ENCODE measurements at regions not wholly inside any gene's neighbourhood (a gene's known extent, or its start where the extent isn't known, plus 50 kb on each side); places are given as distances from the start of the nearest gene placed in this dataset.
A peak's percentile ranks its signal among the peaks of the same experiment; 100 is the strongest.
"Not testable (repeated sequence)": the region's sequence is repeated elsewhere in the genome, so short reads cannot be mapped to it uniquely, and the experiment has no call there.

- H3K27me3 ChIP-seq (ENCODE audit: control insufficient read depth, insufficient read depth, low read length): no peaks in the 10 kb centered on the region
- H3K9me3 ChIP-seq (ENCODE audit: control insufficient read depth, insufficient read depth, low read length): no peaks in the 10 kb centered on the region
- no peaks in the 10 kb centered on the region for H3K36me3 ChIP-seq (ENCODE audit: control insufficient read depth, insufficient read depth, low read length)
- H3K4me3 ChIP-seq (ENCODE audit: low read depth, low read length): no peak overlapping the region
- no peak overlapping the region for H3K9ac ChIP-seq (ENCODE audit: low read depth, low read length)
- peaks cover 11% of the 10 kb centered on the region for H3K4me1 ChIP-seq (ENCODE audit: control insufficient read depth, insufficient read depth, low read length)
These were observed 194.9 kb downstream of the ETV1 start for GRCh38 chr7:13794581-13794980.

GRCh38 chr7:13797545-13797944 lies 191.9 kb downstream of the ETV1 start:
- H3K4me3 ChIP-seq (ENCODE audit: low read depth, low read length): no peak overlapping the region
- H3K9ac ChIP-seq (ENCODE audit: low read depth, low read length): no peak overlapping the region
- no peaks in the 10 kb centered on the region for H3K27me3 ChIP-seq (ENCODE audit: control insufficient read depth, insufficient read depth, low read length)
- peaks cover 17% of the 10 kb centered on the region for H3K4me1 ChIP-seq (ENCODE audit: control insufficient read depth, insufficient read depth, low read length)
- no peaks in the 10 kb centered on the region for H3K9me3 ChIP-seq (ENCODE audit: control insufficient read depth, insufficient read depth, low read length)
- H3K36me3 ChIP-seq (ENCODE audit: control insufficient read depth, insufficient read depth, low read length): no peaks in the 10 kb centered on the region

- no peak overlapping the region for H3K9ac ChIP-seq (ENCODE audit: low read depth, low read length)
These were observed 188.6 kb downstream of the ETV1 start for GRCh38 chr7:13800694-13801448.

GRCh38 chr7:13801669-13802068 lies 187.8 kb downstream of the ETV1 start:
- Histone ChIP-seq H3K27me3 (ENCODE audit: control insufficient read depth, insufficient read depth, low read length) (no peaks in the 10 kb centered on the region), H3K36me3 (ENCODE audit: control insufficient read depth, insufficient read depth, low read length) (no peaks in the 10 kb centered on the region), H3K4me3 (ENCODE audit: low read depth, low read length) (no peak overlapping the region), H3K9me3 (ENCODE audit: control insufficient read depth, insufficient read depth, low read length) (no peaks in the 10 kb centered on the region), H3K4me1 (ENCODE audit: control insufficient read depth, insufficient read depth, low read length) (peaks cover 22% of the 10 kb centered on the region), H3K9ac (ENCODE audit: low read depth, low read length) (no peak overlapping the region)

More at GRCh38 chr7:13800694-13801448, 188.6 kb downstream of the ETV1 start:
- H3K4me3 ChIP-seq (ENCODE audit: low read depth, low read length): no peak overlapping the region
- H3K36me3 ChIP-seq (ENCODE audit: control insufficient read depth, insufficient read depth, low read length): no peaks in the 10 kb centered on the region
- H3K4me1 ChIP-seq (ENCODE audit: control insufficient read depth, insufficient read depth, low read length): peaks cover 22% of the 10 kb centered on the region
- H3K27me3 ChIP-seq (ENCODE audit: control insufficient read depth, insufficient read depth, low read length): no peaks in the 10 kb centered on the region
- H3K9me3 ChIP-seq (ENCODE audit: control insufficient read depth, insufficient read depth, low read length): no peaks in the 10 kb centered on the region

GRCh38 chr7:13802651-13803050 lies 186.8 kb downstream of the ETV1 start:
- H3K9ac ChIP-seq (ENCODE audit: low read depth, low read length): no peak overlapping the region
- no peaks in the 10 kb centered on the region for H3K9me3 ChIP-seq (ENCODE audit: control insufficient read depth, insufficient read depth, low read length)
- peaks cover 15% of the 10 kb centered on the region for H3K4me1 ChIP-seq (ENCODE audit: control insufficient read depth, insufficient read depth, low read length)
- no peaks in the 10 kb centered on the region for H3K36me3 ChIP-seq (ENCODE audit: control insufficient read depth, insufficient read depth, low read length)
- H3K4me3 ChIP-seq (ENCODE audit: low read depth, low read length): no peak overlapping the region
- H3K27me3 ChIP-seq (ENCODE audit: control insufficient read depth, insufficient read depth, low read length): no peaks in the 10 kb centered on the region

- no peaks in the 10 kb centered on the region for H3K9me3 ChIP-seq (ENCODE audit: control insufficient read depth, insufficient read depth, low read length)
- H3K36me3 ChIP-seq (ENCODE audit: control insufficient read depth, insufficient read depth, low read length): no peaks in the 10 kb centered on the region
- H3K27me3 ChIP-seq (ENCODE audit: control insufficient read depth, insufficient read depth, low read length): no peaks in the 10 kb centered on the region
- H3K4me3 ChIP-seq (ENCODE audit: low read depth, low read length): peak overlapping the region; percentile 15
- peaks cover 11% of the 10 kb centered on the region for H3K4me1 ChIP-seq (ENCODE audit: control insufficient read depth, insufficient read depth, low read length)
- H3K9ac ChIP-seq (ENCODE audit: low read depth, low read length): no peak overlapping the region
These were observed 186.3 kb downstream of the ETV1 start for GRCh38 chr7:13803134-13803533.

- Histone ChIP-seq H3K9ac (ENCODE audit: low read depth, low read length) (peak overlapping the region; percentile 24), H3K4me3 (ENCODE audit: low read depth, low read length) (peak overlapping the region; percentile 59)
- H3K27me3 ChIP-seq (ENCODE audit: control insufficient read depth, insufficient read depth, low read length); H3K9me3 ChIP-seq (ENCODE audit: control insufficient read depth, insufficient read depth, low read length); H3K36me3 ChIP-seq (ENCODE audit: control insufficient read depth, insufficient read depth, low read length); H3K4me1 ChIP-seq (ENCODE audit: control insufficient read depth, insufficient read depth, low read length): not testable (repeated sequence)
These were observed 183.2 kb downstream of the ETV1 start for GRCh38 chr7:13806089-13806867.

- H3K36me3 ChIP-seq (ENCODE audit: control insufficient read depth, insufficient read depth, low read length); H3K9ac ChIP-seq (ENCODE audit: low read depth, low read length); H3K4me1 ChIP-seq (ENCODE audit: control insufficient read depth, insufficient read depth, low read length); H3K9me3 ChIP-seq (ENCODE audit: control insufficient read depth, insufficient read depth, low read length); H3K27me3 ChIP-seq (ENCODE audit: control insufficient read depth, insufficient read depth, low read length); H3K4me3 ChIP-seq (ENCODE audit: low read depth, low read length): not testable (repeated sequence)
These were observed 172.2 kb downstream of the ETV1 start for GRCh38 chr7:13817230-13817629.

- no peak overlapping the region for H3K9ac ChIP-seq (ENCODE audit: low read depth, low read length)
- H3K4me3 ChIP-seq (ENCODE audit: low read depth, low read length): no peak overlapping the region
- H3K36me3 ChIP-seq (ENCODE audit: control insufficient read depth, insufficient read depth, low read length): no peaks in the 10 kb centered on the region
- no peaks in the 10 kb centered on the region for H3K27me3 ChIP-seq (ENCODE audit: control insufficient read depth, insufficient read depth, low read length)
- no peaks in the 10 kb centered on the region for H3K9me3 ChIP-seq (ENCODE audit: control insufficient read depth, insufficient read depth, low read length)
- H3K4me1 ChIP-seq (ENCODE audit: control insufficient read depth, insufficient read depth, low read length): no peaks in the 10 kb centered on the region
These were observed 168.2 kb downstream of the ETV1 start for GRCh38 chr7:13821152-13821787.

- H3K9ac ChIP-seq (ENCODE audit: low read depth, low read length): no peak overlapping the region
These were observed 166.8 kb downstream of the ETV1 start for GRCh38 chr7:13822678-13823077.

GRCh38 chr7:13826752-13827151 lies 162.7 kb downstream of the ETV1 start:
- H3K4me1 ChIP-seq (ENCODE audit: control insufficient read depth, insufficient read depth, low read length): peaks cover 2% of the 10 kb centered on the region
- H3K36me3 ChIP-seq (ENCODE audit: control insufficient read depth, insufficient read depth, low read length): no peaks in the 10 kb centered on the region
- no peaks in the 10 kb centered on the region for H3K27me3 ChIP-seq (ENCODE audit: control insufficient read depth, insufficient read depth, low read length)
- no peak overlapping the region for H3K9ac ChIP-seq (ENCODE audit: low read depth, low read length)
- no peaks in the 10 kb centered on the region for H3K9me3 ChIP-seq (ENCODE audit: control insufficient read depth, insufficient read depth, low read length)
- H3K4me3 ChIP-seq (ENCODE audit: low read depth, low read length): no peak overlapping the region

More at GRCh38 chr7:13822678-13823077, 166.8 kb downstream of the ETV1 start:
- H3K4me1 ChIP-seq (ENCODE audit: control insufficient read depth, insufficient read depth, low read length): no peaks in the 10 kb centered on the region
- no peaks in the 10 kb centered on the region for H3K27me3 ChIP-seq (ENCODE audit: control insufficient read depth, insufficient read depth, low read length)
- no peaks in the 10 kb centered on the region for H3K36me3 ChIP-seq (ENCODE audit: control insufficient read depth, insufficient read depth, low read length)
- no peaks in the 10 kb centered on the region for H3K9me3 ChIP-seq (ENCODE audit: control insufficient read depth, insufficient read depth, low read length)
- no peak overlapping the region for H3K4me3 ChIP-seq (ENCODE audit: low read depth, low read length)

Measured in iPS-15b (cell line).